Right lobe of liver (tissue), 4 donors: ENCODE measurements at regions not wholly inside any gene's neighbourhood (a gene's known extent, or its start where the extent isn't known, plus 50 kb on each side); places are given as distances from the start of the nearest gene placed in this dataset.

Experiments used
- POLR2A ChIP-seq: fragments of 450-650 bp; IDR thresholded peaks from one replicate; pipeline ENCODE4 v1.6.1; 2017; ENCODE audit warnings: antibody characterized with exemption, mild to moderate bottlenecking
- TF ChIP-seq, protein P1 (sequence below), 4 donors: fragments of 200-600 bp in 3 of 4; fragments of 450-650 bp in 1 of 4; IDR thresholded peaks; one replicate each; pipeline versions ENCODE4 v1.5.1 to v1.8.0; 2016 to 2022; ENCODE audit warnings: antibody characterized with exemption in 4 of 4, mild to moderate bottlenecking in 2 of 4
- donor health status: DM: no; HTN: no; CAD: no.
- donor health status: DM: no; HTN: no; CAD: no.
- donor health status: DM: no; HTN: yes; CAD: no.

GRCh38 chr7:156206174-156206573 lies 393.9 kb upstream of the SHH start:
- TF ChIP-seq, protein P1, sequence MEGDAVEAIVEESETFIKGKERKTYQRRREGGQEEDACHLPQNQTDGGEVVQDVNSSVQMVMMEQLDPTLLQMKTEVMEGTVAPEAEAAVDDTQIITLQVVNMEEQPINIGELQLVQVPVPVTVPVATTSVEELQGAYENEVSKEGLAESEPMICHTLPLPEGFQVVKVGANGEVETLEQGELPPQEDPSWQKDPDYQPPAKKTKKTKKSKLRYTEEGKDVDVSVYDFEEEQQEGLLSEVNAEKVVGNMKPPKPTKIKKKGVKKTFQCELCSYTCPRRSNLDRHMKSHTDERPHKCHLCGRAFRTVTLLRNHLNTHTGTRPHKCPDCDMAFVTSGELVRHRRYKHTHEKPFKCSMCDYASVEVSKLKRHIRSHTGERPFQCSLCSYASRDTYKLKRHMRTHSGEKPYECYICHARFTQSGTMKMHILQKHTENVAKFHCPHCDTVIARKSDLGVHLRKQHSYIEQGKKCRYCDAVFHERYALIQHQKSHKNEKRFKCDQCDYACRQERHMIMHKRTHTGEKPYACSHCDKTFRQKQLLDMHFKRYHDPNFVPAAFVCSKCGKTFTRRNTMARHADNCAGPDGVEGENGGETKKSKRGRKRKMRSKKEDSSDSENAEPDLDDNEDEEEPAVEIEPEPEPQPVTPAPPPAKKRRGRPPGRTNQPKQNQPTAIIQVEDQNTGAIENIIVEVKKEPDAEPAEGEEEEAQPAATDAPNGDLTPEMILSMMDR (IDR thresholded peaks at IDR 0.05) = no peak
- TF ChIP-seq POLR2A = no peak
